NCI-H1105 treated with DMSO at 0.1 percent for 48 hours (cell line): ENCODE measurements at regions not wholly inside any gene's neighbourhood (a gene's known extent, or its start where the extent isn't known, plus 50 kb on each side); places are given as distances from the start of the nearest gene placed in this dataset.

Experiments
- DNase-seq: peaks from one replicate; lab custom pipeline; 2025; lab: John Stamatoyannopoulos, UW

- DNase-seq = no peak
These were observed 132.3 kb upstream of the NEO1 start for GRCh38 chr15:72919936-72920465.

- DNase-seq = no peak
These were observed 133.3 kb upstream of the ADPGK start for GRCh38 chr15:72916897-72917296.

GRCh38 chr15:72916378-72916777 lies 132.8 kb upstream of the ADPGK start:
- DNase-seq = no peak

GRCh38 chr15:72915843-72916242 lies 132.3 kb upstream of the ADPGK start:
- no peak for DNase-seq

- no peak for DNase-seq
These were observed 129.4 kb upstream of the ADPGK start for GRCh38 chr15:72912996-72913395.

GRCh38 chr15:72912121-72912520 lies 128.6 kb upstream of the ADPGK start:
- DNase-seq = no peak

- DNase-seq = no peak
These were observed 128.1 kb upstream of the ADPGK start for GRCh38 chr15:72911626-72912025.

- DNase-seq = no peak
These were observed 125.2 kb upstream of the ADPGK start for GRCh38 chr15:72908713-72909112.

- peak; percentile 56 for DNase-seq
These were observed 124.2 kb upstream of the ADPGK start for GRCh38 chr15:72907733-72908132.

GRCh38 chr15:72902919-72903260 lies 119.3 kb upstream of the ADPGK start:
- no peak for DNase-seq

- DNase-seq = no peak
These were observed 118.8 kb upstream of the ADPGK start for GRCh38 chr15:72902245-72902918.

- DNase-seq = no peak
These were observed 109.4 kb upstream of the ADPGK start for GRCh38 chr15:72892986-72893385.

GRCh38 chr15:72890043-72890442 lies 106.5 kb upstream of the ADPGK start:
- DNase-seq = no peak

- DNase-seq = no peak
These were observed 106.0 kb upstream of the ADPGK start for GRCh38 chr15:72889545-72889944.

- DNase-seq = no peak
These were observed 105.3 kb upstream of the ADPGK start for GRCh38 chr15:72888811-72889210.

- DNase-seq = no peak
These were observed 104.7 kb upstream of the ADPGK start for GRCh38 chr15:72888211-72888610.

GRCh38 chr15:72887376-72887775 lies 103.8 kb upstream of the ADPGK start:
- no peak for DNase-seq

GRCh38 chr15:72884311-72884710 lies 100.8 kb upstream of the ADPGK start:
- DNase-seq = no peak

- no peak for DNase-seq
These were observed 90.0 kb upstream of the ADPGK start for GRCh38 chr15:72873379-72874233.

GRCh38 chr15:72872066-72872845 lies 88.7 kb upstream of the ADPGK start:
- no peak for DNase-seq

GRCh38 chr15:72866866-72867616 lies 83.5 kb upstream of the ADPGK start:
- no peak for DNase-seq

- DNase-seq = no peak
These were observed 82.6 kb upstream of the ADPGK start for GRCh38 chr15:72866182-72866581.
